NCI-H1694 (cell line): ENCODE measurements at regions not wholly inside any gene's neighbourhood (a gene's known extent, or its start where the extent isn't known, plus 50 kb on each side); places are given as distances from the start of the nearest gene placed in this dataset.
"Not testable (repeated sequence)": the region's sequence is repeated elsewhere in the genome, so short reads cannot be mapped to it uniquely, and the experiment has no call there.

Experiments used
- DNase-seq: peaks from one replicate; lab custom pipeline; 2025; lab: John Stamatoyannopoulos, UW

DNA sequence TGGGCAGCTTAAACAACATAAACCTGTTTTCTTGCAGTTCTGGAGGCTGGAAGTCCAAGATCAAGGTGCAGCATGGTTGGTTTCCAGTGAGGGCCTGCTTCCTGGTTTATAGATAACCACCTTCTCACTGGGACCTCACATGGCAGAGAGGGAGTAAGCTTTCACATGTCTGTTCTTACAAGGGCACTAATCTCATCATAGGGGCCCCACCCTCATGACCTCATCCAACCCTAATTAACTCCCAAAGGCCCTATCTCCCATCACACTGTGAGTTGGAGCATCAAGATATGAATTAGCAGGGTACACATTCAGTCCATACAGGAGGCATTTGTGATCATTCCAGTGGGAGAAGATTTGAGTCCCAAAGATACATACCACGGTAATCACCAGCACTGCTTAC is 50.5 kb upstream of the GRIN2A start:
- DNase-seq = no peak

DNA sequence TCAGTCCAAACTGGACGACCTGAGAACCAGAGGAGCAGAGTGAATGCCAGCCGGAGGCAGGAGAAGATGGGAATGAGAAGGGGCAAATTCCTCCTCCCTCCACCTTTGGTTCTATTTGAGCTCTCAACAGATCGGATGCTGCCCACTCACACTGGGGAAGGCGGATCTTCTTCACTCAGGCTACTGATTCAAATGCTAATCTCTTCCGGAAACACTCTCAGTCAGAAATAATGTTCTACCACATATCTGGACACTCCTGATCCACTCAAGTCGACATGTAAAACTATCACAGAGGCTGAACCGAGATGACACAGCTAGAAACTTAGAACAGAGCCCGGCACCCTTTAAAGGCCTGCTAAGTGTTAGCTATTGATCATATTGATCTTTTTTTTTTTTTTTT is 57.4 kb upstream of the GRIN2A start:
- DNase-seq = no peak

DNA sequence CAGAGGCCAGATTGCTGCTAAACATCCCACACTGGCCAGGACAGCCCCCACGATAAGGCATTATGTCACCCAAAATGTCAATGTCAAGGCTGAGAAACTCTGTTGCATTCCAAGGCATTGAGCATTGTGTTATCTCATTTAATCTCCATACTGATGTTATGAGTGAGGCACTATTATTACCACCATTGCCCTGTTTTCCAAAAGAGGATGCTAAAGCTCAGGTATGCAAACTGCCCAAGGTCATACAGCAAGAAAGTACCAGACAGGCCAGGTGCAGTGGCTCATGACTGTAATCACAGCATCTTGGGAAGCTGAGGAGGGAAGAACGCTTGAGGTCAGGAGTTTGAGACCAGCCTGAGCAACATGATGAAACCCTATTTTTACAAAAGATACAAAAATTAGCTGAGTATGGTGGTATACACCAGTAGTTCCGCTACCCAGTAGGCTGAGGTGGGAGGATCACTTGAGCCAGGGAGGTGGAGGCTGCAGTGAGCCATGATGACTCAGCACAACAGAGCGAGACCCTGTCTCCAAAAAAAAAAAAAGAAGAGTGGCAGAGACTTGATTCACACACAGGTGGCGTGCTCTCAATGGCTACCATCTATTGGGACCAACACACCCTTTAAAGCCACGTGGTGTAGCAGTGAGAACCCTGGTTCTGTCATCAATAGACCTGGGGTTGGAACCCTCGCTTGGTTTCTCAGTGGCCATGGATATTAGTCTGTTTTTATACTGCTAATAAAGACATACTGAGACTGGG is 58.8 kb upstream of the GRIN2A start:
- no peak for DNase-seq

DNA sequence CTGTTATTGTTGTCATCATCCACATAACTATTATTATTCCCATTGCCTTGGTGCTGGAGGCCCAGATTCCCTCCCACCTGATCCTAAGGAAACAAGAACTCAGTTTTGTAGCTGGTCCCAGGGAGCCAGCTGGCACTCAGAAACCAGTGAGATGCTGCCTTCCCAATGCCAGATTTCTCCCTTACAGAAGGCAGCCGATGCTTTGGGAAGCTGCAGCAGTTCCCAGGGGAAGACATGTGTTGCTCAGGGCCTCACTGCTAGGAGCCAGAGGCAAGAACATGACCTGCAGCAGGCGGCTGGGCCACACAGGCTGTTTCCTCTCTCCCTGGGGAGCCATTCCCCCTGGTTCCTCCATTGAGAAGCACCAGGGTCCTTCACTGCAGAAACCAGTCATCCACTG is 59.9 kb upstream of the GRIN2A start:
- DNase-seq = peak; percentile 15

DNA sequence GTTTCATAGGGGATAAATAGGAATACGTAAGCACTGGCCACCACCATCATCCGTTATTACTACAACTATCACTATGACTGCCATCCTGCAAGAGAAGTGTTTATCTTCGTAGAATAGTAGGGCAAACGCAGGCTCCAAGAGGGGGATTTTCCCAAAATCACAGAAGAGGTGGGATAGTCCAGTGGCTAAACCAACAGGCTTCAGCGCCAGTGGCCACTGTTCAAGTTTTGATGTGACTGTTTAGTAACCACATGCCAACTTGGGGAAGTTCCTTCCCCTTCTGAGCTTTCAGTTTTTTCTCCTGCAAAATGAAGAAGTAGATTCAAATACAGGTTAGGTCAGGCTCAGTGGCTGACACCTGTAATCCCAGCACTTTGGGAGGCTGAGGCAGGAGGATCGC is 60.7 kb upstream of the GRIN2A start:
- no peak for DNase-seq

DNA sequence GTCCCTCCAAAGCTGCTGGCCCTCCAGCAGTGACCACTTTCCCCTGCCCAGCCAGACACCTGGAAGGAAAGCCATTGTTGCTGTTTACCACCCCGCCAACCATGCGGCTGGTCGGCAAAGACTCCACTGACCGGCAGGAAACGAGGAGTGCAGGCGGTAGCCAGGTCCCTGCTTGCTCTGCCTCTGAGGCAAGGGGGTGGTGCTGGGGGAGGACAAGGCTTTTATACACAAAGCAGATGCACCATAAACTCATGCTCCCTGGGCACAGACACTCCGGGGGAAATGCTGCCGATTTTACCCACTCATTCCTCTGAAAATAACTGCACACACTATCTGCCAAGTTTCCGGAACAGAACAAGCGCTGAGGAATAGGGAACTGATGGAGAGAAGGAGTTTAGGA is 62.8 kb upstream of the GRIN2A start:
- no peak for DNase-seq

DNA sequence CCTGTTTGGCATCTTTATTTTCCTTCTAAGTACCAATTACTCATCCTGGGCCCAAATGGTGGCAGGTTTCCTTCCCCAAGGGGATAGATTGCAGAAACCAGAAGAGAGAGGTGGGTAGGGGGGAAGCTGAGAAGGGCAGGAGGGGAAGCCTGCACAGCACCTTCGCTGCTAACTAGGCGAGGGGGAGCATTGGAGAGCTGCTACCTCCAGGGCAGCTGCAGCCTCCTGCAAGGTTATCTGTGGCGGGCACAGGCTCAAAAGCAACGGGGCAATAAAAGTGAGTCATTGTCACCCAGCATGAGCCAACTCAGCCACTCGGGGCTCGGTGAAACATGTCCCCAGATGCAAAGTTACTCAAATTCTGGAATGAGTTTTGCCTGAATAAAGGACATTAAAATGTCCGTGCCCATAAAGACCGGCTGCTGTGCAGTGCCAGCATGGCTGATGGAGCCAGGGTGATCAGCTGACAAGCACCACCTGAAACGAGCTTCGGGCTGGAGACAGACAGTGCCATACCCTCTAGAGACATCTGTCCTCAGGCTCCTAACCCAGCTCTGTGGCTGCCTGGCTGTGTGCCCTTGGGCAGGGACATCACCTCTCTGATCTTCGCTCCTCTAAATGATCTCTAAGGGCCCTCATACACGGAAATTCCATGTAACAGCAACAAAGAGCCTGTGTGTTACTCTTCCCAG is 68.1 kb upstream of the GRIN2A start:
- no peak for DNase-seq

DNA sequence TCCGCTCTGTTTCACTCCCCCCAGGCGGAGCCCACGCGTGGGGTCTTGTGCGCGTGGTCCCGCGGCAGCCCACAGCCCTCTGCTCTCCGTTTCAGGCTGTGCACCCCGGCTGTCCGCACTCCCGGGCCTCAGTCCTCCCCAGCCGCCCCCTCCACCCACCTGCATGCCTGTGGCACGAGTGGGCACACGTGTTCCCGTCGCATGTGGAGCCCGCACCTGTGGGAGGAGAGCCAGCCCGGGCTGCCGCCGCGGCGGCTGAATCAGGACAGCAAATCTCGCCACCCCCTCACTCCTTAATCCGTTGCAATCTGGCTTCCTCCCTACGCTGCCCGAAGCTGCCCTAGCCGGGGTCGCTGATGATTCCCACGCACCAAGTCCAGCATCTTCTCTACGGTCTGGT is 69.9 kb upstream of the GRIN2A start:
- no peak for DNase-seq

DNA sequence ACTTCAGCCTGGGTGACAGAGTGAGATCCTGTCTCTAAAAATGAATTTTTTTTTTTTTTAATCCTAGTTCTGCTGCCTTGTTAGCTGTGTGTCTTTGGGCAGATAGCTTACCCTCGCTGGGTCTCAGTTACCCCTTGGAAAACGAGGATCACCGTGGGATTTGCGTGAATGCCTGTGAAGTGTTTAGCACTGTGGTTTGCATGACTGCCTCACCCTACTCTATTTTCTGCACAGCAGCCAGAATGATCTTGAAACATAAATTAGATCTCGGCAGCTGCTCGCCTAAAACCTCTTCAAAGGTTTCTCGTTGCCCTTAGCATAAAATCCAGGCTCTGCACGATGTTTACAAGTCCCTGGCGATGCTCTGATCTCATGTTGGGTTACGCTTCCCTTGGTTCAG is 71.2 kb upstream of the GRIN2A start:
- no peak for DNase-seq

DNA sequence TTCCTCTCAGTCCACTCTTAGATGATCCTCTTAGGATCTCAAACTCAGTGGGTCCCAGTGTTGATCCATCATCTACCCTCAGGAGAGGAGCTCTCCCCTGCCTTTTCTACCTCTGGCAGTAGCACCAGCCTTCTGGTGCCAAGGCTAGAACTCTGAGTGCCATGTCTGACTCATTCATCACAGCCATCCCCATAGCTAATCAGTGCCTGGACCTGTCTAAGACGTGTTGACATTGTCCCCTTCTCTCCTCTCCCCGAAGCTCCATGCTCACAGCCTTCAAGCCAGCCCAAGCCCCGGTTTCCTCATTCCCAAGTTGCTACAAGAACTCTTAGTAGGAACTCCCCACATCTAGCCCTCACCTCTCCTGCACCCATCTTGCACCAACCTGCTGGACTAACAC is 73.5 kb upstream of the GRIN2A start:
- DNase-seq = no peak

DNA sequence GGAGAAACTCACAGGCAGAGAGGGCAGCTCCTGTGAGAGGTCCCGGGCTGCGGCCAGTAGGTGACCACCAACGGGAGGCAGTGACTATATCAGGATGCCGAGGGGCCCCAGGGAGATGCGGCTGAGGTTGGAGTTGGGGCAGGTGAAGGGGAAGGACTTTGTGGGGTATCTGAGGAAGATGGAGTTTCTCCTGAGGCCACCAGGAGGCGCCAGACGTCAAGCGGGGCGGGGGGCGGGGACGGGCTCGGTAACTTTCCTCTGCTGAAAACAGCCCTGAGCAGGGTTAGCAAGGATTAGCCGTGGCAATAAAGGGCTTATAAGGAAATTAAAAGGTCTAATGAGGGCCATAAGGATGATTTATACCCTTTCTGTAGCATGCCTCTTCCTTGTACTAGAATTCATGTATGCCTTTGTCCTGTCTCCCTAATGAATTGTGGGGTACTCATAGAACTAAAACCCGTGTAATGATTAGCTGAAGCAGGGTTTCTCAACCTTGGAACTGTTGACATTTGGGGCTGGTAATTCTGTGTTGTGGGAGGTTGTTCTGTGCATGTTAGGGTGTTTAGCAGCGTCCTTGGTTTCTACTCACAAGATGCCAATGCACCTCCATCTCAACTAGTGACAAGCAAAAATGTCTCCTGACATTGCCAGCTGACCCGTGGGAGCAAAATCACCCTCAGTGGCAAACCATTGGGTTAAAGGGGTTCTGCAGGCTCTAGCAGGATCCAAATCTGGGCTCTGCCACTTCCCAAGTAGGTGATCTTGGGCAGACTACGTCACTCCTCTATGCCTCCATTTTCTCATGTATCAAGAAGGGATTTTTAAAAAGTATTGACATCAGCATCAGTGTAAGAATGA is 74.8 kb upstream of the GRIN2A start:
- DNase-seq = no peak

DNA sequence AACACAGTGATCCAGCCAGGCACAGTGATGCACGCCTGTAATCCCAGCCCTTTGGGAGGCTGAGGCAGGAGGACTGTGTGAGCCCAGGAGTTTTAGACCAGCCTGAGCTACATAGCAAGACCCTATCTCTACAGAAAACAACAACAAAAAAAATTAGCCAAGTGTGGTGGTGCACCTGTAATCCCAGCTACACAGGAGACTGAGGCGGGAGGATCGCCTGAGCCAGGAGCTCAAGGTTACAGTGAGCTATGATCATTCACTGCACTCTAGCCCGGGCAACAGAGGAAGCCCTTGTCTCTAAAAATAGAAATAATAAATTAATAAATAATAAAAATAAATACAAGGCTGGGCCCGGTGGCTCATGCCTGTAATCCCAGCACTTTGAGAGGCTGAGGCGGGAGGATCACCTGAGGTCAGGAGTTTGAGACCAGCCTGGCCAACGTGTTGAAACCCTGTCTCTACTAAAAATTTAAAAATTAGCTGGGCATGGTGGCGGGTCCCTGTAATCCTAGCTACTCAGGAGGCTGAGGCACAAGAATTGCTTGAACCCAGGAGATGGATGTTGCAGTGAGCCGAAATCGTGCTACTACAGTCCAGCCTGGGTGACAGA is 75.5 kb upstream of the GRIN2A start:
- not testable (repeated sequence) for DNase-seq

DNA sequence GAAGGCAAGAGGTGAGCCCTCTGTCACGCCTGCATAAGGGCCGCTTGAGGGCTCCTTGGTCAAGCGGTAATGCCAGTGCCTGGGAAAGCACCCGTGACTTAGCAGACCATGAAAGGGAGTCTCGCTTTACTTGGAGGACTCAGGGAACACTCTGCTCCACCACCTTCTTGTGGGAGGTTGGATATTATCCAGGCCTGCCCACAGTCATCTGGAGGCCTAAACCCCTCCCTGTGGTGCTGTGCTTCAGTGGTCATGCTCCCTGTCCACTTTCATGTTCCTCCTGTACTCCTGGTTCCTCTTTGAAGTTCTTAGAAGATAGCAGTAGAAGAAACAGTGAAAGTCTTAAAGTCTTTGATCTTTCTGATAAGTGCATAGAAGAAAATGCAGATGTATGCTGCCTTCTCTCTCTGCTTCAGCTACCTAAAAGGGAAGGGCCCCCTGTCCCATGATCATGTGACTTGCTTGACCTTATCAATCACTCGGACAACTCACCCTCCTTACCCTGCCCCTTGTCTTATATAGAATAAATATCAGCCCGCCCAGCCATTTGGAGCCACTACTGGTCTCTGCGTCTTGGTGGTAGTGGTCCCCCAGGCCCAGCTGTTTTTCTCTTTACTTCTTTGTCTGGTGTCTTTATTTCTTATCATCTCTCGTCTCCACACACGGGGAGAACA is 76.8 kb upstream of the GRIN2A start:
- DNase-seq = not testable (repeated sequence)

DNA sequence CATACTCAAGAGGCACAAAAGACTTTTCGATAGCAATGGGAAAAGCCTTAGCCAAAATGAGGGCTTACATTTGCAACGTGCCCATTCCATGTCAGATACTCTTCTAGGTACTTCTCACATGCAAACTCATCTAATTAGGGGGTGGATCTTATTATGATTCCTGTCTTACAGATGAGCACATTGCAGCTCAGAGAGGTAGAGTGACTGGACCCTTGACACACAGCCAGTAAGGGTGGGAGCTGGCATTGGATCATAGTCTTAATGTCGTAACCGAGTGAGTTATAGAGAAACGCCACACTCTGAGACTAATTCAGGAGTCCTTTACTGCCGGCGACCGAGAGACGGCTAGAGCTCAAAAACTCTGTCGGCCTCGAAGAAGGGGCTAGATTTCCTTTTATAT is 78.8 kb upstream of the GRIN2A start:
- DNase-seq = no peak

DNA sequence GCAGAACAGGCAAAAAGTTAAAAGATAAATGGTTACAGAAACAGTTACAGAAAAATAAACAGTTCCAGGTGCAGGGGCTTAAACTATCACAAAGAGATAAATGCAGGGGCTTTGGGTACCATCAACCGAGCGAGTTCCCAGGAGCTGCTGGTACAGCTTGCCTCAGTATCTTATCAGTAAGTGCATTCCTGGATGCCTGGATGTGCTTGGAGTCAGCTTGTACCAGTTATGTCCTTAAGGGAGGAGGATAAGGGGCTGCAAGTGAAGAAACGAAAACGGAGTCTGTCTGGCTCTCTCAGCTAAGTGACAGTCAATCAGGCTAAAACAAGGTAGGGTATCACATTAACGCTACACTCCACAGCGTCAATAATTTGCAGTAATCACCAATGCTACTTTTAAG is 79.3 kb upstream of the GRIN2A start:
- DNase-seq = not testable (repeated sequence)

DNA sequence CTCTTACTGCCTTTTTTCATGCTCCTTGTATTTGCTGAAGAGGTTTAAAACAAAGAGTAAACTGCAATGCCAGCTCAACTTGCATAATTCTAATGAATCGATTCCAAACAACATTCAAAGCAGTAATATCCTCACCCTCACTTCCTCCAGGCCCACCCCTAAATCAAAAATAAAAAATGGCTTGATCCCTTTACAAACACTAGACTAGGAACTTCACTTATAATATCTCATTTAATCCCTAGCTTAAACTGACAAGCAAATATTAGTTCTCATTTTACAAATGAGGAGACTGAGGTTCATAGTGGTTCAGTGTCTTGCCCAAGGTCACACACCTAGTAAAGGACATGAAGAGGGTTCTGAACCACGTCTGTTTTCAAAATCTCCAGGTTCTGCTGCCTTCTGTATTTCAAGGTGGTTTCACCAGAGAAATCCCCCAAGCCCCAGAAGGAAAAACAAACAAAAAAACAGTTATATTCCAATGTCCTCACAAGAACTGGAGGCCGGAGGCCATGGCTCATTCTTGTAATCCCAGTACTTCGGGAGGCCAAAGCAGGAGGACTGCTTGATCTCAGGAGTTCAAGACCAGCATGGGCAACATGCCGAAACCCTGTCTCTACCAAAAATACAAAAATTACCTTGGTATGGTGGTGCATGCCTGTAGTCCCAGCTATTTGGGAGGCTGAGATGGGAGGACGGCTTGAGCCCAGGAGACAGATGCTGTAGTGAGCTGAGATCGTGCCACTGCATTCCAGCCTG is 80.3 kb upstream of the GRIN2A start:
- no peak for DNase-seq

DNA sequence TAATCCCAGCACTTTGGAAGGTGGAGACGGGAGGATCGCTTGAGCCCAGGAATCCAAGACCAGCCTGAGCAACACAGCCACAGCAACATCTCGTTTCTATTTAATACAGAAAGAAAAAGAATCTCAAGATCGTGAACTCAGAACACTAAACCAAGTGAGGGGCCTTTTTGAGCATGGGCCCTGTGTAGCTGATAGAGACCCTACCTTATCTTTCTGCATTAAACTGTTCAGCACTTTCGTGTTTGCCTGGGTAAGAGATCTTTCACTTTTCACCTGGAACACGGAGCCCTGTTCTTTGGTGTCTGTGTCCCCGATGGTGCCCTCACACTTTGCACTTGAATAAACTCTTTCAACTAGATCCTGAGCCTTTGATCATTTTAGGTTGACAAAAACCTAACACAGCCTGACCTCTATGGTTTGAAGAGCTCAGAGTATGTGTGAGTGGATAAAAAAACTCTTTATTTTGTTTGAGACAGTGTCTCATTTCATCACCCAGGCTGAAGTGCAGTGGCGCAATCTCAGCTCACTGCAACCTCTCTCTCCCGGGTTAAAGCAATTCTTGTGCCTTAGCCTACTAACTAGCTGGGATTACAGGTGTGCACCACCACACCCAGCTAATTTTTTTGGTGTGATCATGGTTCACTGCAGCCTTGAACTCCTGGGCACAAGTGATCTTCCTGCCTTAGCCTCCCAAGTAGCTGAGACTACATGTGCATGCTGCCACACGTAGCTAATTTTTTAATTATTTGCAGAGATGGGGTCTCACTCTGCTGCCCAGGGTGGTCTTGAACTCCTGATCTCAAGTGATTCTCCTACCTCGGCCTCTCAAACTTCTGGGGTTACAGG is 83.8 kb upstream of the GRIN2A start:
- no peak for DNase-seq

DNA sequence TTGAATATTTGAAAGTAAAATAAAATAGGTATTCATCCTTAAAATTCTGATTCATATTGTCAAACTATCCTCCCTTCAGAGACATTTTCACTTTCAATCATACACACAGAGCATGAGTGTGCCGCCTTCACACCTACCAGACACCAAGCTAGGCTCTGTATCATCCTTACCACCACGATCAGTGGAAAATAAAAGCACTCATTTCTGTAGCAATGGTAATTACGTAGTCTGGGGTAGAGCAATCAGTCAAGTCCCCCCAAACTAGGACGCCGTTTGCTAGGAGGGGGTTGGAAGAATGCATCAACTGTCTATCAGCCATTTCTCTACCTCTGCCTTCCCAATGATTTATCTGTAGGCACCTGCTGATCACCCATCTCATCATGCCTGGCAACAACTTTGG is 84.6 kb upstream of the GRIN2A start:
- no peak for DNase-seq

DNA sequence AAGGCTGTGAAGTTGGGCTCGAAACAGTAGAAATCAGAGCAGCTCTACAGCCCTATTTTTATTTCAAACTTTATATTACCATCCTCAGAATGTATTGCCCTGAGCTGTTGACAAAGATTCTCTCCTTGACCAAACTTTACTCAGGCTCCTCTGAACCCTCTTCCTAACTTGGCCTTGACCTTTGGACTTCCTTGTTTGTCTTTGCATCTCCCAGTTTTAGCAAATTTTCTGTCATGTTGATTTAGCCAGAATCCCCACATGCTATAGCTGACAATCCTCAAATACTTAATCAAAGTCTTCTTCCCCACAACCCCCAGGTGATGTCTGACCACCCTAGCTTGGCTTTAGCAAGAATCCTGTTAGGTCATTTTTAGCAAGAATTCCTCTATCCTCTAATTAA is 87.4 kb upstream of the GRIN2A start:
- no peak for DNase-seq

DNA sequence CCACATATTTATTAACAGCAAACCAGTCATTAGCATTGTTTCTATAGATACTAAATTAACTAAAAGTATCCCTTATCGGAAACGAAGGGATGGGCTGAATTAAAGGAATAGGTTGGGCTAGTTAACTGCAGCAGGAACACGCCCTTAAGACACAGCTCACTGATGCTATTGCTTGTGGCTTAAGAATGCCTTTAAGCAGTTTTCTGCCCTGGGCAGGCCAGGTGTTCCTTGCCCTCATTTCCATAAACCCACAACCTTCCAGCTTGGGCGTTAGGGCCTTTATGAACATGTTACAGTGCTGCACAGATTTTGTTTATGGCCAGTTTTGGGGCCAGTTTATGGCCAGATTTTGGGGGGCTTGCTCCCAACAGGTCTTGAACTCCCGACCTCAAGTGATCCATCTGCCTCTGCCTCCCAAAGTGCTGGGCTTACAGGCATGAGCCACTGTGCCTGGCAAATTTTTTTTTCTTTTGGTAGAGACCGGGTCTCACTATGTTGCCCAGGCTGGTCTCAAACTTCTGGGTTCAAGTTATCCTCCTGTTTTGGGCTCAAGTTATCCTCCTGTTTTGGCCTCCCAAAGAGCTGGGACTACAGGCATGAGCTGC is 90.1 kb upstream of the GRIN2A start:
- not testable (repeated sequence) for DNase-seq
